ENCODE measurements at regions not wholly inside any gene's neighbourhood (a gene's known extent, or its start where the extent isn't known, plus 50 kb on each side); places are given as distances from the start of the nearest gene placed in this dataset.
"Not testable (repeated sequence)": the region's sequence is repeated elsewhere in the genome, so short reads cannot be mapped to it uniquely, and the experiment has no call there.

DNA sequence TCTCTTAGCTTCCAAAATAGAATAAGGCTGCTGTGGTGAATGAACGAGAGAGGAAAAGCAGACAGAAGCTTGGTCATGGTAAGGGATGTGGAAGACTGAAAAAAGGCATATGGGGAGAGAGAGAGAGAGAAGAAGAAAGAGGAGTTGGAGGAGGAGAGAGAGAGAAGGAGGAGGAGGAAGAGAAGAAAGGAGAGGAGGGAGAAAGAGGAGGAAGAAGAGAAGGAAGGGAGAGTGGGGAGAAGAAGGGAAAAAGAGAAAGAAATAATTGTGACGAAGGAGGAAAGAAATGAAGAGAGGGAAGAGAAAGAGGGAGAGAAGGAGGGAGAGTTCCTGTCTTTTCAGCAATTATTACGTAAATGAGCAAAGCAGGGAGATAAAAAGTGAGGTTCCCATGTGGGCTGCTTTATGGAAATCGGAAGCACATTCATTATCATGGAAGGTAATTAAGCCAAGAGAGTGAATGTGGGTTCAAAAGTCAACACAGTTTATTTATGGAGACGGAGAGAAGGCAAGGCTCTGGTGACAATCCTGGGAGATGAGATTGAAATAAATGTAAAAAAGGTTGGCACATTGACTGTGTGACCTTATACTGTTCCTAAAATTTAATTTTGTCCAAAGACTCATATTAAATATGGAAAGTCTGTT is 611.2 kb downstream of the KIF4B start:
- DNase-seq (ENCODE audit: low spot score) = no peak

DNA sequence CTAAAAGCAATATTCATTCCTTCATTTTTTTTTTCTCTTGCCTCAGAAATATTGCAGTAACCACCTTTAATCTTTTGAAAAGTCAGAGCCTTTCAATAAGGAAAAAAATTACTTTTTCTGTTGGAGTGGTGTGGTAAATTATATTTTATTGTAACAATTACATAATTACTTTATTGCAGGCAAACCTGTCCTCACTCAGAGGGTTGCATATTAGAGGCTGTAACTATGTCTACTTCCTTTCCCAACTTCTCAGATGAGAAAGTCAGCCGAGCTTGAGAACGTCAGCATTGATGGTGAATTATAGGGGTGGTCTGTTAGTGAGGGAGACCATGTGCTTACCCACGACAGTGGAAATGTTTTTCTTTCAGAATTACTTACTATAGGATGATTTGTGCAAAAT is 611.8 kb downstream of the KIF4B start:
- DNase-seq (ENCODE audit: low spot score) = no peak

- DNase-seq (ENCODE audit: low spot score) = no peak
These were observed 612.5 kb downstream of the KIF4B start for GRCh38 chr5:155625897-155626543.

DNA sequence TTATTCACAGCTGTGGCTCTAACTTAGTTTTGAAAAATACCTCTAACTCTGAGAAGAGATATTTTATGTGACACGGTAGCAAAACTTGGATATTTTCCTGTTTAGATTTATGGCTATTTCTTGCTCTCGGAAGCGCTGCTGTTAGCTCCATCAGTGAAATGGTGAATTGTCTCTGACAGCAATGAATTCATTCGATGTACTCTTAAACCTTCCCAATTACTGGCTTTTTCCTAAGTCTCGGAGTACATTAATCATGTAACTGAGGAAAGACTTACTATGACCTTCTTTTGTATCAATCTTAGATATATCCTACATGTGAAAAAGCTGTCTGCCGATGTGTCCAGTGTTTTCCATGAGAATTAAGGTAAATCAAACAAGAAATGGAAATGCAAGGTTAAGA is 613.0 kb downstream of the KIF4B start:
- no peak for DNase-seq (ENCODE audit: low spot score)

- DNase-seq (ENCODE audit: low spot score) = no peak
These were observed 614.8 kb downstream of the KIF4B start for GRCh38 chr5:155628346-155628745.

DNA sequence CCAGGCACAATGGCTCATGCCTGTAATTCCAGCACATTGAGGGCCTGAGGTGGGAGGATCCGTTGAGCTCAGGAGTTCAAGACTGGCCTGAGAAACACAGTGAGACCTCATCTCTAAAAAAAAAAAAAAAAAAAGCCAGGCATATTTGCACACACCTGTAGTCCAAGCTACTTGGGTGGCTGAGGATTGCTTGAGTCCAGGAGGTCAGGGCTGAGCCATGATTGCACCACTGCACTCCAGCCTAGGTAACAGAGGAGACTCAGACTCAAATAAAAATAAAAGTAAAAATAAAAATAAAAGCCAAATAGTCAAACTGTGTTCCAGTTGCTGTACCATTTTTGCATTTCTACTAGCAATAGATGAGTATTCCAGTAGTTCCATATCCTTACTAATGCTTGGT is 616.0 kb downstream of the KIF4B start:
- no peak for DNase-seq (ENCODE audit: low spot score)

DNA sequence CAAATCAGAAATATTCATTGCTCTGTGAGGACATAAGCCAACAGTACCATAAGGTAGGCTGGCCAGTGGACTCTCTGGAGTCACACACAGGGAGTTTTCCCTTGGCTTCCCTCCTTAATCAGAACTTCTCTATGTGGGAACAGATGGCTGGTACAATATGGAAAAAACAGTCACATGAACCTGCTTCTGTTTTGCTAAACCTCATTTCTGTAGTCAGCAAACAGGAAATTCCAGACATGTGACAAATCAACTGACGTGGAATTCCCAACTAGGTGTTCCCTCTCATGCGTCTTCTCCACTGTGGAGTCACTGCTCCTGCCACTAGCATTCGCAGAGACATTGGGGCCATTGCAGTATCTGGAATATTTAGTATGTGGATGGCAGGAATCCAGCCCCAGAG is 617.6 kb downstream of the KIF4B start:
- DNase-seq (ENCODE audit: low spot score) = peak; percentile 34

DNA sequence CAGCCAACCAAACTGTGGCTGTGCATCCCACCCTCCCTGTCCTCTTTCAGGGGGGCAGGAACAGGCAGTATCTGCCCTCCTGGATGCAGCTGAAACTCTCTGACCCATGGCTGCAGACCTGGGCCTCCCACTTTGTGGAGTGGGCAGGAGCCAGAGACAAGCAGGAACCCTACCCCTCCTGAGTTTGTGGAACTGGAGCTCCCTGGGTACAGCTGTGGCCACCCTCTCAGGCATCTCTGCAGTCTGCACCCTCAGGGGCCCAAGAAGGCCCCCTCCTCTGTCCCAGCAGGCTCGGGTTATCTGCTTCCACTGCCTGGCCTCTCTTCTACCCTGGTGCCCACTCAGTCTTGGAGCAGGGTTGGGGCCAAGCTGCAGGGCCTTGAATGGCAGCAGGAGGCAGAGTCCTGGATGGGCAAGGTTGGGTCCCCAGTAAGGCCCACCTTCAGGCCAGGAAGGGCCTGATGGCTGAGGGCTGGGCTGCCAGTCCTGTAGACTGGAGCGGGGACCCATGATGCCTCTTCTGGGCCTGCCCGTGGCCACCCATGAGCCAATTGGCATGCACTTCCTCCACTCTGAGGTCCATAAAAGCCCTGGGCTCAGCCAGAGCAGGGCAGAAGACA is 619.9 kb downstream of the KIF4B start:
- DNase-seq (ENCODE audit: low spot score) = no peak

DNA sequence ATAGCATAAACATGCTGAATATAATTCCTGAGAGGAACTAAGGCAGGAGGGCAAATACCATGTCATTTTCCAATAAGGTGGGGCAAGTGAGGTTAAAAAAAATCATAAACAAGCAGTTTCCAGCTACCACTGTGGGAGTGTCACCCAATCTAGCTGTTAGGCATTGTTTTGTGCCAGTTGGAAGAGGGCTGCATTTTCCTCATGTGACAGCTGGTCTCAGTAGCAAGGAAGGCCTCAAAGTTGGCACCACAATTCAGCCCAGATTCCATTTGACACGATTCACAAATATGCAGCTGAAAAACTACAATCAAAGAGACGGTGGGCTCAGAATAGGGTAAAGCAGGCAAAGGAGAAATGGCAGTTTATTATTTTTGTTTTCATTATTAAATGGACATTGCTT is 636.1 kb downstream of the KIF4B start:
- DNase-seq (ENCODE audit: low spot score) = no peak

- DNase-seq (ENCODE audit: low spot score) = no peak
These were observed 642.0 kb downstream of the KIF4B start for GRCh38 chr5:155655569-155655968.

- DNase-seq (ENCODE audit: low spot score) = no peak
These were observed 648.3 kb downstream of the KIF4B start for GRCh38 chr5:155661859-155662258.

DNA sequence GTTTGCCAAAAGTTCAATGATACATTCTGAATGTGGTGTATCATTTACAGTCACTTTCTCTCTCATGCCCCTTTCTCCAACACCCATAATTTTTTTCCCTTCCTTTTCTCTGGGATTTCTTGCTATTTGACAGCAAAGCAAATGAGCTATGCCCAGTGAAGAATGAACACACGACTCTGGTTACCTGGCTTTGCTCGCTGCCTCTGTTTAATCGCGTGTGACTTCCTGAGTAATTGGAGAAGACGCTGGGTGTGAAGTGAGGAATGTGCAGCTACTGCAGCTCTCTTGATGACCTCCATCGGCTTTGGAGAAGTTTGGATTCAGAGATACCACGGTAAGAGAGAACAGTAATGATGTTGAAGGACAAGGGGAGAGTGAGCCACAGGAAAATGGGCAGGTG is 651.8 kb downstream of the KIF4B start:
- DNase-seq (ENCODE audit: low spot score) = no peak

GRCh38 chr5:155672001-155672400 is 655.0 kb upstream of the SGCD start:
- DNase-seq (ENCODE audit: low spot score) = not testable (repeated sequence)

GRCh38 chr5:155676967-155677366 is 650.0 kb upstream of the SGCD start:
- no peak for DNase-seq (ENCODE audit: low spot score)

GRCh38 chr5:155678371-155678770 is 648.6 kb upstream of the SGCD start:
- no peak for DNase-seq (ENCODE audit: low spot score)

DNA sequence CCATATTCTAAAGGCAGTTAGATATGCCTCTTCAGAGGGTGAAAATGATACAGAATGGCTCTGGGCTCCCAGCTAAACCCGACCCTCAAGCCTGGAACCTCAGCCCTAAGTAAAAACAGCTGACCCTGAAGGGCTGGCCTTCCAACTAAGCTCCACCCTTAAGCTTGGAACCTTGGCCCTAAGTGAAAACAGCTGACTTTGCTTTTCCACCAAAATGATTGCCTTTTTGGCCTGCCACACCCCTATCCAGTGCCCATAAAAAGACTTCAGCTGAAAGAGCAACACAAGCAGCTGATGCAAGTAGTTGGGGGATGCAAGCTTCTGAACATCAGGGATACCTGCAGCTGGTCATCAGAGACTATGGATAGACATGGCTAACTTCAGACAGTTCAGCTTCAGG is 647.4 kb upstream of the SGCD start:
- no peak for DNase-seq (ENCODE audit: low spot score)

DNA sequence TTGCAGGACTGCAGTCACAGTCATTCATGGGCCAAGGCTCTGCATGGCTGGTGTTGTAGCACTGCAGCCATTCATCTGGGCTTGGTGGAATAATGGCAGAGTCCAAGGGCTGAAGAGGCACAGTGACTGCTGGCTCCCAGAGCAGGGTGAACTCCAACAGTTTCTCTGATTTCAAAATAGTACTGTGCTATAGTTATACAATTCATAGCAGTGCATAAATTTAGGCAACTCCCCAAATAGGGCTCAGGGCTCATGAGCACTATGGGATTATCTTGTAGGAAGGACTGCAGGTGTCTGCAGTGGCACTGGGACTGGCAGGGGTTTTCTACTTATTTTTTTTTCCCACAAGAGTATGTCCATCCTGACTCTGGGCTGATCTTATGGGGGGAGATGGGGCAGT is 642.5 kb upstream of the SGCD start:
- no peak for DNase-seq (ENCODE audit: low spot score)

DNA sequence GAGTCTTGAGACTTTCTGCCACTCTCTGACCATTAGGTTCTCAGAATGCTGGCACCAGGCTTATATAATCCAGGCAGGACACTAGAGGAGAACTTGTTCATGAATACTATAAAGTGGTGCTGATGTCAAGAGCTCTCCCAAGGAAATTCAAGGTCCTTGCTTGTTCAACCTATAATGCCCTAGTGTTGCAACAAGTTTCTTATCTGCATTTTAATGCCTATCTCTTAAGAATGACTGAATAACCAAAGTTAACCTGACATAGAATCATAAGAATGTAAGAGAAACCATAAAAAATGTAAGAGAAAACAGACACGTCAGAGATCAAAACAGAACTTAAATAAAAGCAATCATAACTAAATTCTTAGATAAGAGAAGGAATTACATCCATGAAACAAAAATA is 640.8 kb upstream of the SGCD start:
- no peak for DNase-seq (ENCODE audit: low spot score)

GRCh38 chr5:155689406-155689805 is 637.6 kb upstream of the SGCD start:
- no peak for DNase-seq (ENCODE audit: low spot score)

- DNase-seq (ENCODE audit: low spot score) = no peak
These were observed 630.6 kb upstream of the SGCD start for GRCh38 chr5:155696362-155696761.

GRCh38 chr5:155697236-155697635 is 629.7 kb upstream of the SGCD start:
- no peak for DNase-seq (ENCODE audit: low spot score)

DNA sequence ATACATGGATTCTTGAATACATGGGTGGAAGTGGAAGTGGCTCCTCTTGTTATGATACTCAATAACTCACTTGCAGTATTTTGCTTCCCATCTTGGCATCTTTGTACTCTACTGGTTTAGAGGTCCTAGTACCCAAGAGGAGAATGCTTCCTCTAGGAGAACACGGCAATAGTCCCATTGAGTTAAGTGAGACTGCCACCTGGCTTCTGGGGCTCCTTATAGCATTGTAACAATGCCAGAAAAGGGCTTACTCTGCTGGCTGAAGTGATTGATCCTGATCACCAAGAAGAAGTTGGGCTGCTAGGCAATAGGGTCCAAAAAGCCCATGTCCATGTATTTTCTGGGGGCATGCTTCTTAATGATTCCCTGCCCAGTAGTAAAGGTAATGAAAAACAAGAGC is 627.6 kb upstream of the SGCD start:
- no peak for DNase-seq (ENCODE audit: low spot score)

DNA sequence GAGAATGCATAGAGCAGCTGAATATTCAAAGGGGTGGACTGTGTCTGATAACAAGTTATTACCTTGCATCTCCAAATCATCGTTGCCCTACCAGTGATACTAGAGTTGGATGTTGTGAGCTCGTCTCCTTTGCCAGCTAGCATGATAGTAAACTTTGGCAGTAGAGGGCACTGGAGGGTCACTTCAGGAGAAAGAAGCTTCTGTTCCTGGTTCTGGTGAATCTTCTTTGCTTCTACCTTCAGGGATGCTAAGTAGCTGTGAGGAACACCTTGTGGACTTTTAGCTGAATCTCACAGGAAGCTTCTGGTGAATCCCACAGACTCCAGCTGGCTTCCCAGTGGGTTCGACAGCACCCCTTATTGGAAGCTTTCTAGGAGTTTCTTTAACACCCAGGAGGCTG is 626.6 kb upstream of the SGCD start:
- peak; percentile 58 for DNase-seq (ENCODE audit: low spot score)

DNA sequence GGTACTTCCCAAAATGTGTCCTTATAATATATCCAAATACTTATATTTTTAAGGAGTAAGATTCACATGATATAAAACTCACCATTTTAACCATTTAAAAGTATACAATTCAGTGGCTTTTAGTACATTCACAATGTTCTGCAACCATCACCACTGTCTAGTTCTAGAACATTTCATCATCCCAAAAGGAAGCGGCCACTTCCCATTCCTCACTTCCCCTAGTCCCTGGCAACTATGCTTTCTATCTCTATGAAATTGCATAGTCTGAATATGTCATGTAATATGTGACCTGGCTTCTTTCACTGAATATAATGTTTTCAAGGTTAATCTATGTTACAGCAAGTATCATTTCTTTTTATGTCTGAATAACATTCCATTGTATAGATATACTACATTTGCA is 615.1 kb upstream of the SGCD start:
- DNase-seq (ENCODE audit: low spot score) = no peak
